ENCODE measurements at regions not wholly inside any gene's neighbourhood (a gene's known extent, or its start where the extent isn't known, plus 50 kb on each side); places are given as distances from the start of the nearest gene placed in this dataset.

DNA sequence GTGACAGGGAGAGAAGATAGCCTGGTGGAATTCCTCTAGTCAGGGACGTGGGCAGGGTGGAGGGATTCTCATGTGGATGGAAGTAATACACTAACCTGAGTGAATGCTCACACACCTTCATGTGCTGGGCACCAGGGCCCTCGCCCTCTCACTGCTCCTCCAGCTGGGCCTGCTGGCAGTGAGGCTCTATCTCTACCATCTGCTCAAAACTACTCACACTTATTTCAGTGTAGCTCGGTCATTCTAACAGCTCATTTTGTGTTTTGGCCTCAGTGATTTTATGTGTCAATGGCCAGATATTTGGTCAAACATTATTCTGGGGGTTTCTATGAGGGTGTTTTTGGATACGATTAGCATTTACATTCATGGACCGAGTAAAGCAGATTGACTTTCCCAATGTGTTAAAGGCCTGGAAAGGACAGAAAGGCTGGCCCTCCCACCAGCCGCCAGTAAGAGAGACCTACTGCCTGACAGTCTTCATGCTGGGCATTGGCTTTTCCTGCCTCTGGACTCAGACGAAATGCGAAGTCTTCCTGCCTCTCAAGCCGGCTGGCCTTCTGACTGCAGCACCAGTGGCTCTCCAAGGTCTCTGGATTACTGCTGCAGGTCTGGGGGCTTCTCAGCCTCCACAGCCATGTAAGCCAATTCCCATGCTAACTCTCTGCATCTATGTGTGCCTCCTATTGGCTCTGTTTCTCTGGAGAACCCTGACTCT is 335.4 kb downstream of the CXCL12 start:
- DNase-seq = no peak

DNA sequence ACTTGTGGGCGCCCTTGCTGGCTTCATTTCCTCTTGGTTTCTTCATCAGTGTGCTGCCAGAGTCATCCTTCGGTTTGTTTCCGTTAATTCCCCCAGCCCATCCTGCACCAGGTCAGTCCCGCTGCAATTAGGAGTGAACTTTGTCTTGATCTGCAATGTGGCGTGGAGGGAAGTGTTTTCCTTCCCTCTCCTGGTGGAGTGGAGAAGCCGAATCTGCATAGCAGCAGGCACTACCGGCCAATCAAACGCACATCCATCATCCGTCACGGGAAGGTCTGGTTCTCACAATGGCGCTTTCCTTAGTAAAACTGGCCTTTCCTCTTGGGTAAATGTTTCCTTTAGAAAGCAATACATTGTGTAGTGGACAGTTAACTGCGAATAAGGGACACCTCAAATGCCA is 337.5 kb downstream of the CXCL12 start:
- DNase-seq = peak in 1 of 4 experiments; percentile 27

DNA sequence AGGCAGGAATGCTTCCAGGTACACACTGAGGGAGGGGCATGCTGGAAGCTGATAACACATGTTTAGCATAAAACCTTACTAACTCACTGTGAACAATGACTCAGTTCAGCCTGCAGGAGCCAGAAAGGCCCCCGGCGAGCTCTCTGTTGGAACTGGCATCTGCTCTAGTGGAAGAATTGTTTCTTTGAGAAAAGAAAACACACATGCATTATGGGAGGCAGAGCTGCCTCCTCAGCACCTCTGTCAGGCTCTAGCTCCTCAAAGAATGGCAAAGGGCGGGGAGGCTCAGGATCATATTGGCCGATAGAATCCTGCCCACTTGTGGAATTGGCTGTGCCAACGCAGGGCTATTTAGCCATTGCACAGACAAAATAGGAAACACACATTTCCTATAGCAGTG is 338.3 kb downstream of the CXCL12 start:
- DNase-seq = peak in 1 of 4 experiments; percentile 10

- DNase-seq = no peak
Measured at GRCh38 chr10:44045020-44045419, 339.9 kb downstream of the CXCL12 start.

- no peak for DNase-seq
Measured at GRCh38 chr10:44044549-44044948, 340.3 kb downstream of the CXCL12 start.

- no peak for DNase-seq
Measured at GRCh38 chr10:44043646-44044375, 341.1 kb downstream of the CXCL12 start.

- no peak for DNase-seq
Measured at GRCh38 chr10:44042926-44043602, 341.8 kb downstream of the CXCL12 start.

- no peak for DNase-seq
Measured at GRCh38 chr10:44042075-44042770, 342.7 kb downstream of the CXCL12 start.

- DNase-seq = no peak
Measured at GRCh38 chr10:44039599-44039998, 345.3 kb downstream of the CXCL12 start.

DNA sequence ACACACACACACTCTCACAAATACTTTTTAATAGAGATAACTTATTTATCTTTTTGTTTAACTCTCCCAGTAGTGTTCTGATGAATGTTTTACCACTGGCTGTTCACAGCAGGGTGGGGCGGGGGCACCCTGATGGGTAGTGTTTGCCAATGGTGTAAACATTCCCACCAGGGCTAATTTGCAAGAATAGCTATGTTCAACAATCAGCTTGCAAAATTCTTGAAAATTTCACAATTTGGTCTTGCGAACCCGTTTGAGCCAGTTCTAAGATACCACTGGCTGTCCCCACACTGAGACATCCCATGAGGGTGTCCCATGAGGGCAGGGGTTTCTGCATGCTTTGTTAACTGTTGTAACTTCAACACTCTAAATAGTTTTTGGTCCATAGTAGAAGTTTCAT is 348.5 kb downstream of the CXCL12 start:
- no peak for DNase-seq

- no peak for DNase-seq
Measured at GRCh38 chr10:44035474-44036197, 349.3 kb downstream of the CXCL12 start.

DNA sequence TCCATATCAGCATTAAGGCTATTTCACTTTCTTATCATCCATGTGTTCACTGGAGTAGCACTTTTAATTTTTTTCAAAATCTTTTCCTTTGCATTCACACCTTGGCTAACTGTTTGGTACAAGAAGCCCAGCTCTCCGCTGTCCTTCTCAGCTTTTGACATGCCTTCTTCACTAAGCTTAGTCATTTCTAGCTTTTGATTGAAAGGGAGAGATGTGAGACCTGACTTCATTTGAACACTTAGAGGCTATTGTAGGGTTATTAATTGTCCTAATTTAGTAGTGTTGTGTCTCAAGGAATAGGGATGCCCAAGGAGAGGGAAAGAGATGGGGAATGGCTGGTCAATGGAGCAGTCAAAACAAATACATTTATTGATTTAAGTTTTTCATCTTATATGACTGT is 350.0 kb downstream of the CXCL12 start:
- no peak for DNase-seq

DNA sequence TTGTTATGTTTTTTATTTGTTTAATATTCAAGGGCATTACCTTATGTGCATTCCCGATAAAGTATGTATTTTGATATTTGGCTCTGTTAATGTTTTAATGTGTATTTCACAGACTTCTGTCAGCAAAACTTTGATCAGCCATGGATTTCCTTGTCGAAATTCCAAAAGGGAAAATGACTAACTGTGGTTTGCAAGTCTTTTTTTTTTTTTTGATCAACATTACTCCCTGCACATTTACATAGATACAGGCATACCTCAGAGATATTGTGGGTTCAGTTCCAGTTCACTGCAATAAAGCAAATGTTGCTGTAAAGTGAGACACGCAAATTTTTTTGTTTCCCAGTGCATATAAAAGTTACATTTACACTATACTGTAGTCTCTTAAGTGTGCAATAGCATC is 351.9 kb downstream of the CXCL12 start:
- DNase-seq = no peak

DNA sequence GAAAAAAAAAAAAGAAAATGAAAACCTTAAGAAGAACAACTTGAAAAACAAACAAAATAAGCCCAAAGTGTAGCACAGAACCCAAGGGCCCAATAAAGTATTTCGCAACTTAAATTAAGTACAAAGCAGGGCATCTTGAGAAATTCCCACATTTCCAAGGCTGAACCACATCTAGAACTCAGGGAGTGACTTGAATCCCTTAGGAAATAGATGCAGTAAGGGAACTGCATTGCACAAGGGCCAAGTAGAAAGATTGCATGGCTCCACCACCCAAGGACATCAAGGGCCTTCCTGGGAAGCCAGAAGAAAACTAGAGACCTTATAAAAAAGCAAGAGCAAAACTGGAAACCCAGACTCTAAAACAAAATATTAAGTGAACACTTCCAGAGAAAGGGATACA is 352.7 kb downstream of the CXCL12 start:
- no peak for DNase-seq

DNA sequence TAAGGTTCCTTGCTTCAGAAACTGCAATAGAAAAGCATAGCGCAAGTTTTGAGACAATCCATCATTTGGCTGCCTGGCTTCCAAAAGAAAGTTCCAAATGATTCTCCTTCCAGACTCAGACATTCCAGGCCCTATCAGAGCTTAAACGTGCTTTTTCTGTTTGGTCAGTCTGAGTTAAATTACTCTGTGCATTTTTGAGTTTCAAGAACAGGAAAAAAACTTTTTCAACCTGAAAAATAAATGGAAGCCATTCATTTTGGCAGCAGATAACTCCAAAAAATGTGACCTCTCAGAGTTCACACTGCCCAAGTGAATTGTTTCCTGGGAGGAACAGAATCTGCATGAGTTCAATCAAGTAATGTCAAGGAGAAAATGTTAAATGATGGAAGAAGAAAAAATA is 354.2 kb downstream of the CXCL12 start:
- no peak for DNase-seq

DNA sequence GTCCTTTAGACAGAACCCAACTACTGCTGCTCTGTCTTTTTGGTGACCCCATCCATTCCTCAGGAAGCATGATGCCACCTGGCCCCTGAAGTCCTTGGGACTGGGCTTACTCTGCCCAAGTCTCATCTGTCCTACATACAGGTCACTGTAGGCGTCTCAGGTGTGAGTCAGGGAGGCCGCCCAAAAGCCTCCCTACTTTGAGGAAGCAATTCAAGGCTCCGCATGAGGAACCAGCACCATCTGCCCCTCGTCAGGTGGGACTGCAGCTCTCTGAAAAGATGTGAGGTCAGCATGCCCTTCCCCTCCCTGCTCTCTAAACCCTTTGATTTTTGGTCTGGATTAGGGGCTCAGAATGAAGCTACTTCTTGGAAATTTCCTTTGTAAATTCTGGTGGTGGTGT is 354.8 kb downstream of the CXCL12 start:
- peak in 3 of 4 experiments; percentile 24 to 44 (median 43) for DNase-seq

DNA sequence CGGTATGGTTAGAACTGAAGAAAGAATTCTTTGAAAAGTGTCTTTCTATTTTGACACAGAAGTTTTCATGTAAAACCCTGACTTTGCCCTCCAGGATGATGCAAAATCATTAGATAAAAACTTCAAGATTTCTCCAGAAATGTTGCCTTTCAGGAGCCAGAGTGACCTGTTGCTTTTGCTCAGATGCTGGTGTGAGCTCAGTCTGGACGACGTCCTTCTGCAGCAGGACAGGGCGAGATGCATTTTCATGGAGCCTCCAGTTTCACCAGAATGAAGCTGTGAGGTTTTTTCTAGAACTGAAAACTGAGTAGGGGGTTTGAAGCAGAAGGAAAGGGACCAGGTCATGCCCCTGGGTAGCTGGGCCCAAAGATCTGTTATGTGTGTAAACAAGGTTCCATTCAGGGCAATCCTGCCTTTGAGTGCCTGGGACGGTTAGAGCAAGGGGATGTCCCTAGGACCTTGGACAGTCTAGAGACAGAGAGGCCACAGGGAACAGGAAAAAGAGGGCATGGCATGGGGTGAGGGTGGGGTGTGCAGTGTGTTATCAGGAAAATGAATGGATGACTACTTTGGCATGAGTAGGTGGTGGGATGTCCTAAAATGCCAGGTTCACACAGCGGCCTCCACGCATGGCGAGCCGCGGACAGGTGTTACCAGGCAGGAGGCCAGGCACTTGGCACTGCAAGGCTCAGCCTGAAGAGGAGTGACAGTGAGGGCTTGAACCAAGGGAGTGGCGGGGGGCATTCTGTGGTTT is 356.3 kb downstream of the CXCL12 start:
- no peak for DNase-seq

GRCh38 chr10:44024356-44025116 is 360.4 kb downstream of the CXCL12 start:
- DNase-seq = no peak

GRCh38 chr10:44023517-44023916 is 361.4 kb downstream of the CXCL12 start:
- DNase-seq = no peak

DNA sequence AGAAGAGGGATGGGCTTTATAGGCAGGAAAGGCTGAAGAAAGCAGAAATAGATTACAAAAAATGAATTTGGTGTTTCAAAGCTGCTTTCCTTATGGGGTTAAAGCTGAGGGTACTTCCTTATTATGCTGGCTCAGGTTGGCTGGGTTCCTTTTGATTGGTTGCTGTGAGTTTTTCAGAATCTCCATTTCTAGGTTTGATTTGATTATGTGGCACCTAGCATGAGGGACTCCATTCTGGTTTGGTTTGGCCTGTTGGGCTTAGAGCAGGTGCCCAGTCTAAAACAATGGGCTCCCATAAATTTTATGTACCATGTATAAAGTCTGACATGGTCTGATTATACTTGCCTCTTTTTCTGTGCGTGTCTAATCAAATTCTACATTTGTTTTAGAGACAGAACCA is 362.7 kb downstream of the CXCL12 start:
- no peak for DNase-seq

Measured in suppressor macrophage (primary cell).